Neural cell (in vitro differentiated cells): ENCODE measurements at regions not wholly inside any gene's neighbourhood (a gene's known extent, or its start where the extent isn't known, plus 50 kb on each side); places are given as distances from the start of the nearest gene placed in this dataset.

Experiments
- H2AFZ ChIP-seq: fragments of 200-600, 300-800 bp; sonication (generic), shearing (Covaris generic); 2 replicates; pipeline ENCODE4 v1.6.0; 2014; ENCODE audit warnings: low read depth, mild to moderate bottlenecking, antibody characterized with exemption, low read length, moderate library complexity
- H3F3A ChIP-seq: fragments of 200-600 bp; shearing (Covaris generic); 2 replicates; pipeline ENCODE4 v1.6.1; 2016; ENCODE audit warnings: mild to moderate bottlenecking, moderate library complexity, mixed read lengths, antibody characterized with exemption, low read length; ENCODE audit not compliant: insufficient read depth, poor library complexity, severe bottlenecking
- H3K27ac ChIP-seq: fragments of 200-600, 300-800 bp; sonication (generic), shearing (Covaris generic); 2 replicates; pipeline ENCODE4 v1.5.1; 2014; ENCODE audit warnings: mild to moderate bottlenecking, low read length, moderate library complexity
- H3K27me3 ChIP-seq: fragments of 300-800, 200-600 bp; sonication (generic), shearing (Covaris generic); 2 replicates; pipeline ENCODE4 v1.6.0; 2014; ENCODE audit warnings: mild to moderate bottlenecking, low read depth, low read length, moderate library complexity; ENCODE audit not compliant: insufficient read depth
- H3K36me3 ChIP-seq: fragments of 300-800, 200-600 bp; sonication (generic), shearing (Covaris generic); 2 replicates; pipeline ENCODE4 v1.5.1; 2014; ENCODE audit warnings: mild to moderate bottlenecking, antibody characterized with exemption, low read length, moderate library complexity; ENCODE audit not compliant: insufficient read depth
- H3K4me2 ChIP-seq: fragments of 300-800, 200-600 bp; sonication (generic), shearing (Covaris generic); 2 replicates; pipeline ENCODE4 v1.6.0; 2014; ENCODE audit warnings: mild to moderate bottlenecking, low read length
- H3K4me3 ChIP-seq: fragments of 300-800, 200-600 bp; sonication (generic), shearing (Covaris generic); 2 replicates; pipeline ENCODE4 v1.5.1; 2014; ENCODE audit warnings: mild to moderate bottlenecking, low read length, moderate library complexity
- H3K79me2 ChIP-seq: fragments of 200-600 bp; shearing (Covaris generic); replicated peaks from 2 replicates; pipeline ENCODE4 v1.6.0; 2014; ENCODE audit warnings: mild to moderate bottlenecking, low read length, moderate library complexity; ENCODE audit not compliant: insufficient read depth
- H3K9ac ChIP-seq: fragments of 300-800, 200-600 bp; sonication (generic), shearing (Covaris generic); 2 replicates; pipeline ENCODE4 v1.6.1; 2016; ENCODE audit warnings: mild to moderate bottlenecking, low read length, mixed read lengths
- H3K9me2 ChIP-seq: fragments of 200-600 bp; shearing (Covaris generic); 2 replicates; pipeline ENCODE4 v1.6.1; 2016; ENCODE audit warnings: mild to moderate bottlenecking, low read length, mixed read lengths; ENCODE audit not compliant: insufficient read depth
- H3K9me3 ChIP-seq: fragments of 200-600, 300-800 bp; sonication (generic), shearing (Covaris generic); 2 replicates; pipeline ENCODE4 v1.6.1; 2016; ENCODE audit warnings: mild to moderate bottlenecking, mixed run types, low read length, moderate library complexity, mixed read lengths
- H4K20me1 ChIP-seq: fragments of 200-600 bp; shearing (Covaris generic); 2 replicates; pipeline ENCODE4 v1.6.1; 2016; ENCODE audit warnings: mild to moderate bottlenecking, mixed run types; ENCODE audit not compliant: insufficient read depth
- EP300 ChIP-seq: fragments of 450-650 bp; conservative IDR thresholded peaks from 2 replicates; pipeline ENCODE4 v1.6.1; 2014; ENCODE audit warnings: antibody characterized with exemption, mild to moderate bottlenecking, moderate library complexity; ENCODE audit not compliant: poor library complexity, severe bottlenecking
- EZH2 ChIP-seq: fragments of 200-600, 300-800 bp; shearing (Covaris generic), sonication (generic); IDR thresholded peaks from 2 replicates; pipeline ENCODE4 v1.6.1; 2014; ENCODE audit warnings: antibody characterized with exemption, low read length, borderline replicate concordance, mild to moderate bottlenecking; ENCODE audit not compliant: insufficient read depth, poor library complexity, severe bottlenecking
- MXI1 ChIP-seq: fragments of 450-650 bp; conservative IDR thresholded peaks from 2 replicates; pipeline ENCODE4 v1.6.1; 2014; ENCODE audit warnings: antibody characterized with exemption, mild to moderate bottlenecking; ENCODE audit not compliant: poor library complexity, severe bottlenecking
- POLR2AphosphoS5 ChIP-seq: IDR thresholded peaks from 2 replicates; pipeline ENCODE4 v1.6.1; 2012
- RAD21 ChIP-seq: fragments of 450-650 bp; conservative IDR thresholded peaks from 2 replicates; pipeline ENCODE4 v1.6.1; 2014; ENCODE audit warnings: antibody characterized with exemption, mild to moderate bottlenecking, moderate library complexity
- SMC3 ChIP-seq: fragments of 450-650 bp; conservative IDR thresholded peaks from 2 replicates; pipeline ENCODE4 v1.6.1; 2014; ENCODE audit warnings: antibody characterized with exemption, mild to moderate bottlenecking, moderate library complexity; ENCODE audit not compliant: poor library complexity
- TAF1 ChIP-seq: IDR thresholded peaks from 2 replicates; pipeline ENCODE4 v1.6.1; 2012; ENCODE audit warnings: low read depth
- TF ChIP-seq, protein P1 (sequence below): fragments of 450-650 bp; IDR thresholded peaks from 2 replicates; pipeline ENCODE4 v1.5.1; 2014; ENCODE audit warnings: antibody characterized with exemption, mild to moderate bottlenecking, moderate library complexity; ENCODE audit not compliant: poor library complexity, severe bottlenecking
- TF ChIP-seq, protein P2 (sequence below): IDR thresholded peaks from 2 replicates; pipeline ENCODE4 v1.6.1; 2012; ENCODE audit warnings: borderline replicate concordance

- no peak overlapping the region for H3K9ac ChIP-seq
- no peaks in the 10 kb centered on the region for H3K9me3 ChIP-seq
- no peak overlapping the region for H3K27ac ChIP-seq
- no peak overlapping the region for H3K4me3 ChIP-seq
- H2AFZ ChIP-seq: no peak overlapping the region
- H3K4me2 ChIP-seq: no peak overlapping the region
- no peaks in the 10 kb centered on the region for H4K20me1 ChIP-seq
- peaks cover 26% of the 10 kb centered on the region for H3K79me2 ChIP-seq
- TF ChIP-seq, protein P1, sequence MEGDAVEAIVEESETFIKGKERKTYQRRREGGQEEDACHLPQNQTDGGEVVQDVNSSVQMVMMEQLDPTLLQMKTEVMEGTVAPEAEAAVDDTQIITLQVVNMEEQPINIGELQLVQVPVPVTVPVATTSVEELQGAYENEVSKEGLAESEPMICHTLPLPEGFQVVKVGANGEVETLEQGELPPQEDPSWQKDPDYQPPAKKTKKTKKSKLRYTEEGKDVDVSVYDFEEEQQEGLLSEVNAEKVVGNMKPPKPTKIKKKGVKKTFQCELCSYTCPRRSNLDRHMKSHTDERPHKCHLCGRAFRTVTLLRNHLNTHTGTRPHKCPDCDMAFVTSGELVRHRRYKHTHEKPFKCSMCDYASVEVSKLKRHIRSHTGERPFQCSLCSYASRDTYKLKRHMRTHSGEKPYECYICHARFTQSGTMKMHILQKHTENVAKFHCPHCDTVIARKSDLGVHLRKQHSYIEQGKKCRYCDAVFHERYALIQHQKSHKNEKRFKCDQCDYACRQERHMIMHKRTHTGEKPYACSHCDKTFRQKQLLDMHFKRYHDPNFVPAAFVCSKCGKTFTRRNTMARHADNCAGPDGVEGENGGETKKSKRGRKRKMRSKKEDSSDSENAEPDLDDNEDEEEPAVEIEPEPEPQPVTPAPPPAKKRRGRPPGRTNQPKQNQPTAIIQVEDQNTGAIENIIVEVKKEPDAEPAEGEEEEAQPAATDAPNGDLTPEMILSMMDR: no peak
- TF ChIP-seq EP300 (no peak), SMC3 (no peak), POLR2AphosphoS5 (no peak), TAF1 (no peak), EZH2 (no peak), RAD21 (no peak), MXI1 (no peak)
- TF ChIP-seq, protein P2, sequence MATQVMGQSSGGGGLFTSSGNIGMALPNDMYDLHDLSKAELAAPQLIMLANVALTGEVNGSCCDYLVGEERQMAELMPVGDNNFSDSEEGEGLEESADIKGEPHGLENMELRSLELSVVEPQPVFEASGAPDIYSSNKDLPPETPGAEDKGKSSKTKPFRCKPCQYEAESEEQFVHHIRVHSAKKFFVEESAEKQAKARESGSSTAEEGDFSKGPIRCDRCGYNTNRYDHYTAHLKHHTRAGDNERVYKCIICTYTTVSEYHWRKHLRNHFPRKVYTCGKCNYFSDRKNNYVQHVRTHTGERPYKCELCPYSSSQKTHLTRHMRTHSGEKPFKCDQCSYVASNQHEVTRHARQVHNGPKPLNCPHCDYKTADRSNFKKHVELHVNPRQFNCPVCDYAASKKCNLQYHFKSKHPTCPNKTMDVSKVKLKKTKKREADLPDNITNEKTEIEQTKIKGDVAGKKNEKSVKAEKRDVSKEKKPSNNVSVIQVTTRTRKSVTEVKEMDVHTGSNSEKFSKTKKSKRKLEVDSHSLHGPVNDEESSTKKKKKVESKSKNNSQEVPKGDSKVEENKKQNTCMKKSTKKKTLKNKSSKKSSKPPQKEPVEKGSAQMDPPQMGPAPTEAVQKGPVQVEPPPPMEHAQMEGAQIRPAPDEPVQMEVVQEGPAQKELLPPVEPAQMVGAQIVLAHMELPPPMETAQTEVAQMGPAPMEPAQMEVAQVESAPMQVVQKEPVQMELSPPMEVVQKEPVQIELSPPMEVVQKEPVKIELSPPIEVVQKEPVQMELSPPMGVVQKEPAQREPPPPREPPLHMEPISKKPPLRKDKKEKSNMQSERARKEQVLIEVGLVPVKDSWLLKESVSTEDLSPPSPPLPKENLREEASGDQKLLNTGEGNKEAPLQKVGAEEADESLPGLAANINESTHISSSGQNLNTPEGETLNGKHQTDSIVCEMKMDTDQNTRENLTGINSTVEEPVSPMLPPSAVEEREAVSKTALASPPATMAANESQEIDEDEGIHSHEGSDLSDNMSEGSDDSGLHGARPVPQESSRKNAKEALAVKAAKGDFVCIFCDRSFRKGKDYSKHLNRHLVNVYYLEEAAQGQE: no peak
- no peaks in the 10 kb centered on the region for H3F3A ChIP-seq
- no peaks in the 10 kb centered on the region for H3K9me2 ChIP-seq
- no peaks in the 10 kb centered on the region for H3K27me3 ChIP-seq
- H3K36me3 ChIP-seq: no peaks in the 10 kb centered on the region
Measured at GRCh38 chr4:56085275-56085674, 136.5 kb downstream of the CEP135 start.

DNA sequence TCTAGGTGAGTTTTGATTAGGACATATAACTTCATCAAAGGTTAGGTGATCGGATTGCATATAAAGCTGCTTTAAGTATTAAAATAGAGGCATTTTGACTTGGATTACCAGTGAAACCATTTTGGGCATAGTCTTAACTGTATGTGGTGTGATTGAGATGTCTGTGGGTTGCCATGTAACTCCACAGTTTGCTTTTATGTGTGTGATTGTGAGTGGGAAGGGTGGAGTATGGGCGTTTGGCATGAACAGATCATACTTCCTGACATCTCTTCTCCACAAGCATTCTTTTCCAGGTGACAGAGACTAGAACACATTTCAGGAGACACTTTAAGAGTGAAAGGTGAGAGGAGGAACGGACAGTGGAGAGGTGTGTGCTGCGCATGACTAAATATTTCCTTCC, 136.1 kb downstream of the CEP135 start:
- Histone ChIP-seq H3K79me2 (peaks cover 25% of the 10 kb centered on the region), H3K4me3 (no peak overlapping the region), H4K20me1 (no peaks in the 10 kb centered on the region), H3K9me2 (no peaks in the 10 kb centered on the region), H3K27me3 (no peaks in the 10 kb centered on the region), H3K9ac (no peak overlapping the region), H3K36me3 (no peaks in the 10 kb centered on the region), H3F3A (no peaks in the 10 kb centered on the region), H2AFZ (no peak overlapping the region), H3K4me2 (no peak overlapping the region), H3K27ac (no peak overlapping the region), H3K9me3 (no peaks in the 10 kb centered on the region)
- TF ChIP-seq, protein P1: no peak
- no peak for TF ChIP-seq SMC3
- TF ChIP-seq EP300: no peak
- TF ChIP-seq POLR2AphosphoS5: no peak
- no peak for TF ChIP-seq TAF1
- TF ChIP-seq, protein P2: no peak
- no peak for TF ChIP-seq RAD21
- no peak for TF ChIP-seq EZH2
